ENCODE measurements at regions not wholly inside any gene's neighbourhood (a gene's known extent, or its start where the extent isn't known, plus 50 kb on each side); places are given as distances from the start of the nearest gene placed in this dataset.

DNA sequence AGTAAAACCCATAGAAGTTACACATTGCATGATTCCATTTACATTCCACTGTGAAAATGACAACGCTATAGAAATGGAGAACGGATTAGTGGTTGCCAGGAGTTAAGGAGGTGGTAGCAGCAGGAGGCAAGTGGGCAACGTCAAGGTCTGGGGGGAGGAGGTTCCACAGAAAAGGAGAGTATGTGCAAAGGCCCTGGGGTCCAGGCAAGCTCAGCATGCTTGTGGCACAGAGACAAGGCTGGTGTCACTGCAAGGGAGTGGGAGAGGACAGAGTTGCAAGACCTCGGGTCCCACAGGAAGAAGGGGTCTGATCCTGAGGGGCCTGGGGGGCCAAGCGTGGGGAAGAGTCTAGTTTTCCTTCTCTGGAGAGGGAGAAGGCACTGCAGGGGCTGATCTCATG lies 240.8 kb downstream of the MN1 start:
- Histone ChIP-seq H3K9me3 (ENCODE audit: insufficient read depth, low read length) (no peaks in the 10 kb centered on the region), H3K36me3 (replicated peaks; ENCODE audit: low read depth, low read length) (no peaks in the 10 kb centered on the region), H2AFZ (ENCODE audit: low read depth, low read length) (no peak overlapping the region), H3K9ac (ENCODE audit: low read length) (no peak overlapping the region), H3K4me1 (ENCODE audit: low read length) (no peaks in the 10 kb centered on the region), H3K79me2 (ENCODE audit: low read length) (no peaks in the 10 kb centered on the region), H3K4me3 (ENCODE audit: low read length) (no peak overlapping the region), H3K27ac (ENCODE audit: low read length) (no peak overlapping the region), H3K4me2 (ENCODE audit: low read length) (no peak overlapping the region), H3K27me3 (ENCODE audit: low read depth, low read length) (no peaks in the 10 kb centered on the region; the same call in 1 of the 2 replicates), H4K20me1 (ENCODE audit: insufficient read depth, low read length) (no peaks in the 10 kb centered on the region)
- no peak for TF ChIP-seq EZH2phosphoT487 (IDR thresholded peaks at IDR 0.05; ENCODE audit: low read depth)

DNA sequence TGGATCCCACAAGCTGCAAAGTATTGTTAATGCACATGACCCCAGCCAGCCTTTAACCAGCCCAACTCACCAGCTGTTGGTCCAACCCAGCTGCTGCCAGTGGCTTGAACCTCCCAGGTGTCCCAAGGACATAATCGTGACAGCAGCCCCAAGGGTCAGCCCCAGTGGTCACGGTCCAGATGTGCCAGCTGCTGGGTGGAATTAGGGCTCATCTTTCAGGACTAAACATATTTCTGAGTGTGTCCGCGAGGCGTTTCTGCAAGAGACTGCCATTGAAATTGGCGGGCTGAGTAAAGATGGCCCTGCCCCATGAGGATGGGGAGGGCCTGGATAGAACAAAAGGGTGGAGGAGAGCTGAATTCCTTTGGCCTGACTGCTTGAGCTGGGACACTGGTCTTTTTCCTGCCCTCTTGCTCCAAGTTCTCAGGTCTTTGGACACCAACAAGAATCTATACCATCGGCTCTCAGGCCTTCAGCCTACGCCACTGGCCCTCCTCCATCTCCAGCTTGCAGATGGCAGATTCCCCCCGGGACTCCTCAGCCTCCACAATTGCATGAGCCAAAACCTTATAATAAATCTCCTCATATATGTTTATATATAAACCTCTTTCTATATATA lies 240.2 kb downstream of the MN1 start:
- Histone ChIP-seq H3K27me3 (ENCODE audit: low read depth, low read length) (no peaks in the 10 kb centered on the region; the same call in 1 of the 2 replicates), H3K4me2 (ENCODE audit: low read length) (no peak overlapping the region)

DNA sequence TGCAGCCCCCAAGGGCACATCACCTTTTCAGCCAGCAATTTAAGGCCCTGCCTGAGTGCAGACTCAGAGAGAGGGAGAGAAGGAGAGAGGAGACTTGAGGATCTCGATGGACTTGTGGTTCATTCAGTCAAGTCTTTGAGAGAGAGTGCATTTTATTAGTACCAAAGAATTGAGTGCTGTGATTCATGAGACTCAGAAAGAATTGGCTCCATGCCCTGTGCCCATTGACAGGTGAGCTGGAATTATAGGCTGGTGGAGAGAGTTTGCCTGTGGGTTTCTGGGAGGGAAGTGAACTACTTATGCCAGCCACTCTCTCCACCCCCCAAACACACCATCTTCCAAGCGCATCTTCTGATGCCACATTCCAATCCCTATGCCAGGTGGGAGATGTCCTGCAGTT lies 236.8 kb downstream of the MN1 start:
- Histone ChIP-seq H3K4me3 (ENCODE audit: low read length) (no peak overlapping the region), H3K27me3 (ENCODE audit: low read depth, low read length) (peaks cover 13% of the 10 kb centered on the region; the same call in 1 of the 2 replicates), H3K79me2 (ENCODE audit: low read length) (no peaks in the 10 kb centered on the region), H3K9me3 (ENCODE audit: insufficient read depth, low read length) (no peaks in the 10 kb centered on the region), H3K9ac (ENCODE audit: low read length) (no peak overlapping the region), H3K4me1 (ENCODE audit: low read length) (no peaks in the 10 kb centered on the region), H2AFZ (ENCODE audit: low read depth, low read length) (no peak overlapping the region), H4K20me1 (ENCODE audit: insufficient read depth, low read length) (no peaks in the 10 kb centered on the region), H3K4me2 (ENCODE audit: low read length) (no peak overlapping the region), H3K27ac (ENCODE audit: low read length) (no peak overlapping the region), H3K36me3 (replicated peaks; ENCODE audit: low read depth, low read length) (no peaks in the 10 kb centered on the region)
- TF ChIP-seq EZH2phosphoT487 (IDR thresholded peaks at IDR 0.05; ENCODE audit: low read depth) = no peak
- TF ChIP-seq, protein P1, sequence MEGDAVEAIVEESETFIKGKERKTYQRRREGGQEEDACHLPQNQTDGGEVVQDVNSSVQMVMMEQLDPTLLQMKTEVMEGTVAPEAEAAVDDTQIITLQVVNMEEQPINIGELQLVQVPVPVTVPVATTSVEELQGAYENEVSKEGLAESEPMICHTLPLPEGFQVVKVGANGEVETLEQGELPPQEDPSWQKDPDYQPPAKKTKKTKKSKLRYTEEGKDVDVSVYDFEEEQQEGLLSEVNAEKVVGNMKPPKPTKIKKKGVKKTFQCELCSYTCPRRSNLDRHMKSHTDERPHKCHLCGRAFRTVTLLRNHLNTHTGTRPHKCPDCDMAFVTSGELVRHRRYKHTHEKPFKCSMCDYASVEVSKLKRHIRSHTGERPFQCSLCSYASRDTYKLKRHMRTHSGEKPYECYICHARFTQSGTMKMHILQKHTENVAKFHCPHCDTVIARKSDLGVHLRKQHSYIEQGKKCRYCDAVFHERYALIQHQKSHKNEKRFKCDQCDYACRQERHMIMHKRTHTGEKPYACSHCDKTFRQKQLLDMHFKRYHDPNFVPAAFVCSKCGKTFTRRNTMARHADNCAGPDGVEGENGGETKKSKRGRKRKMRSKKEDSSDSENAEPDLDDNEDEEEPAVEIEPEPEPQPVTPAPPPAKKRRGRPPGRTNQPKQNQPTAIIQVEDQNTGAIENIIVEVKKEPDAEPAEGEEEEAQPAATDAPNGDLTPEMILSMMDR (IDR thresholded peaks at IDR 0.05; ENCODE audit: low read depth, low read length) = no peak

More for the DNA sequence above, 240.2 kb downstream of the MN1 start:
- H3K9ac ChIP-seq (ENCODE audit: low read length) = no peak overlapping the region
- H3K9me3 ChIP-seq (ENCODE audit: insufficient read depth, low read length) = no peaks in the 10 kb centered on the region
- no peaks in the 10 kb centered on the region for H3K79me2 ChIP-seq (ENCODE audit: low read length)
- no peaks in the 10 kb centered on the region for H3K36me3 ChIP-seq (replicated peaks; ENCODE audit: low read depth, low read length)
- H2AFZ ChIP-seq (ENCODE audit: low read depth, low read length) = no peak overlapping the region
- no peaks in the 10 kb centered on the region for H4K20me1 ChIP-seq (ENCODE audit: insufficient read depth, low read length)
- TF ChIP-seq, protein P1 (IDR thresholded peaks at IDR 0.05; ENCODE audit: low read depth, low read length) = no peak
- no peak for TF ChIP-seq EZH2phosphoT487 (IDR thresholded peaks at IDR 0.05; ENCODE audit: low read depth)
- H3K4me3 ChIP-seq (ENCODE audit: low read length) = no peak overlapping the region
- no peak overlapping the region for H3K27ac ChIP-seq (ENCODE audit: low read length)
- H3K4me1 ChIP-seq (ENCODE audit: low read length) = no peaks in the 10 kb centered on the region

DNA sequence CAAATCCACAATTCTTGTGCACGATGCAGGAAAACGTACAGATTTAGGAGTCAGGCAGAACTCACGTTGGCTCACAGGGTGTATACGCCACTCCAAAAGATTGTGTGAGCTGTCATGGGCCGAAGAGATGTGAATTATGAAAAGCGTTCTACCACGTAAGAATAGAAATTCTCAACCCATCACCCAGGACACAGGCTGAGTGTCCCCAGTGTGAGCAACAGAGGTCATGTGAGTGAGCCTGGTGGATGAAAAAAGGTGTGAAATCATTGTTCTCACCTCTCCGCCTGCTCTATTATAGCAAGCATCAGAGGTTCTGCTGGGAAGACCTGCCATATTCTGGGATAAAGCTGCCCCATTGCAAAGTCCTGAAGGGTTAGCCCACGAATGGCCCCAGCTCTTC lies 235.0 kb downstream of the MN1 start:
- Histone ChIP-seq H3K4me2 (ENCODE audit: low read length) (no peak overlapping the region), H2AFZ (ENCODE audit: low read depth, low read length) (no peak overlapping the region), H3K36me3 (replicated peaks; ENCODE audit: low read depth, low read length) (no peaks in the 10 kb centered on the region), H3K79me2 (ENCODE audit: low read length) (no peaks in the 10 kb centered on the region), H3K27me3 (ENCODE audit: low read depth, low read length) (peaks cover 26% of the 10 kb centered on the region), H3K9ac (ENCODE audit: low read length) (no peak overlapping the region), H3K4me3 (ENCODE audit: low read length) (no peak overlapping the region), H3K9me3 (ENCODE audit: insufficient read depth, low read length) (no peaks in the 10 kb centered on the region), H3K4me1 (ENCODE audit: low read length) (no peaks in the 10 kb centered on the region), H4K20me1 (ENCODE audit: insufficient read depth, low read length) (no peaks in the 10 kb centered on the region), H3K27ac (ENCODE audit: low read length) (no peak overlapping the region)
- no peak for TF ChIP-seq EZH2phosphoT487 (IDR thresholded peaks at IDR 0.05; ENCODE audit: low read depth)
- TF ChIP-seq, protein P1 (IDR thresholded peaks at IDR 0.05; ENCODE audit: low read depth, low read length) = no peak
